Inflammatory macrophage (primary cell): ENCODE measurements at regions not wholly inside any gene's neighbourhood (a gene's known extent, or its start where the extent isn't known, plus 50 kb on each side); places are given as distances from the start of the nearest gene placed in this dataset.
A peak's percentile ranks its signal among the peaks of the same experiment; 100 is the strongest.
"Not testable (repeated sequence)": the region's sequence is repeated elsewhere in the genome, so short reads cannot be mapped to it uniquely, and the experiment has no call there.

Experiments used
- DNase-seq, 2 donors: peaks; one replicate each; pipeline ENCODE4 v3.0.0-alpha.2; 2020 to 2022

- DNase-seq, result no peak
These were observed 279.6 kb downstream of the KLF13 start for GRCh38 chr15:31606194-31606669.

GRCh38 chr15:31606931-31607497 lies 280.4 kb downstream of the KLF13 start:
- no peak for DNase-seq

- DNase-seq, result peak; percentile 21 to 72
These were observed 281.0 kb downstream of the KLF13 start for GRCh38 chr15:31607656-31608055.

- peak; percentile 76 to 77 for DNase-seq
These were observed 282.6 kb downstream of the KLF13 start for GRCh38 chr15:31609258-31609681.

GRCh38 chr15:31609906-31610305 lies 283.3 kb downstream of the KLF13 start:
- DNase-seq, result peak; percentile 17 to 46

GRCh38 chr15:31615643-31616415 lies 289.2 kb downstream of the KLF13 start:
- DNase-seq, result no peak

- not testable (repeated sequence) for DNase-seq
These were observed 296.7 kb downstream of the KLF13 start for GRCh38 chr15:31623297-31623696.

- DNase-seq, result not testable (repeated sequence)
These were observed 297.5 kb downstream of the KLF13 start for GRCh38 chr15:31624115-31624514.

GRCh38 chr15:31635715-31636114 lies 309.1 kb downstream of the KLF13 start:
- DNase-seq, result not testable (repeated sequence)

GRCh38 chr15:31636911-31637310 lies 310.3 kb downstream of the KLF13 start:
- not testable (repeated sequence) for DNase-seq

GRCh38 chr15:31643955-31644354 lies 317.3 kb downstream of the KLF13 start:
- not testable (repeated sequence) for DNase-seq

- DNase-seq, result not testable (repeated sequence)
These were observed 318.1 kb downstream of the KLF13 start for GRCh38 chr15:31644761-31645160.

- DNase-seq, result peak; percentile 25 to 34
These were observed 320.7 kb downstream of the KLF13 start for GRCh38 chr15:31647337-31647826.

- not testable (repeated sequence) for DNase-seq
These were observed 323.0 kb downstream of the KLF13 start for GRCh38 chr15:31649634-31650033.

GRCh38 chr15:31650055-31650701 lies 323.5 kb downstream of the KLF13 start:
- DNase-seq, result not testable (repeated sequence)

- DNase-seq, result not testable (repeated sequence)
These were observed 330.3 kb downstream of the KLF13 start for GRCh38 chr15:31656915-31657314.

- no peak for DNase-seq
These were observed 334.2 kb downstream of the KLF13 start for GRCh38 chr15:31660816-31661215.

GRCh38 chr15:31665732-31666131 lies 339.1 kb downstream of the KLF13 start:
- not testable (repeated sequence) for DNase-seq

- DNase-seq, result not testable (repeated sequence)
These were observed 342.7 kb downstream of the KLF13 start for GRCh38 chr15:31669158-31669908.

- DNase-seq, result not testable (repeated sequence)
These were observed 346.6 kb downstream of the KLF13 start for GRCh38 chr15:31673263-31673662.

GRCh38 chr15:31681529-31682259 lies 348.6 kb upstream of the CHRNA7 start:
- not testable (repeated sequence) for DNase-seq

- DNase-seq, result not testable (repeated sequence)
These were observed 343.2 kb upstream of the CHRNA7 start for GRCh38 chr15:31687088-31687487.
